HUDEP-2 (cell line): ENCODE measurements at regions not wholly inside any gene's neighbourhood (a gene's known extent, or its start where the extent isn't known, plus 50 kb on each side); places are given as distances from the start of the nearest gene placed in this dataset.
"Not testable (repeated sequence)": the region's sequence is repeated elsewhere in the genome, so short reads cannot be mapped to it uniquely, and the experiment has no call there.

ENCODE experiments used
- DNase-seq, 76 experiments: peaks; one replicate each; lab custom pipeline; 2025; ENCODE audit not compliant: unreplicated experiment in 76 of 76; lab: John Stamatoyannopoulos, UW

- no peak for DNase-seq
These were observed 170.3 kb upstream of the KCNG1 start for GRCh38 chr20:51193066-51193772.

GRCh38 chr20:51190783-51191180 lies 167.9 kb upstream of the KCNG1 start:
- DNase-seq = no peak

GRCh38 chr20:51189814-51190782 lies 167.2 kb upstream of the KCNG1 start:
- DNase-seq = no peak

- no peak for DNase-seq
These were observed 166.0 kb upstream of the KCNG1 start for GRCh38 chr20:51188941-51189340.

- no peak for DNase-seq
These were observed 164.4 kb upstream of the KCNG1 start for GRCh38 chr20:51187261-51187660.

- no peak for DNase-seq
These were observed 163.0 kb upstream of the KCNG1 start for GRCh38 chr20:51185861-51186260.

GRCh38 chr20:51185277-51185676 lies 162.4 kb upstream of the KCNG1 start:
- no peak for DNase-seq

GRCh38 chr20:51184289-51184688 lies 161.4 kb upstream of the KCNG1 start:
- DNase-seq = no peak

GRCh38 chr20:51183451-51183850 lies 160.5 kb upstream of the KCNG1 start:
- DNase-seq = no peak

- no peak for DNase-seq
These were observed 159.7 kb upstream of the KCNG1 start for GRCh38 chr20:51182571-51182970.

- DNase-seq = no peak
These were observed 155.2 kb upstream of the KCNG1 start for GRCh38 chr20:51178153-51178552.

GRCh38 chr20:51176876-51177275 lies 154.0 kb upstream of the KCNG1 start:
- peak in 2 of 76 experiments; percentile 0 to 13 for DNase-seq

- no peak for DNase-seq
These were observed 153.5 kb upstream of the KCNG1 start for GRCh38 chr20:51176446-51176845.

- no peak for DNase-seq
These were observed 152.8 kb upstream of the KCNG1 start for GRCh38 chr20:51175724-51176123.

GRCh38 chr20:51175156-51175555 lies 152.2 kb upstream of the KCNG1 start:
- no peak for DNase-seq

GRCh38 chr20:51174536-51174935 lies 151.6 kb upstream of the KCNG1 start:
- DNase-seq = no peak

- DNase-seq = no peak
These were observed 149.9 kb upstream of the KCNG1 start for GRCh38 chr20:51172558-51173428.

- no peak for DNase-seq
These were observed 148.2 kb upstream of the KCNG1 start for GRCh38 chr20:51171141-51171540.

GRCh38 chr20:51169813-51170212 lies 146.9 kb upstream of the KCNG1 start:
- no peak for DNase-seq

GRCh38 chr20:51167911-51168310 lies 145.0 kb upstream of the KCNG1 start:
- DNase-seq = not testable (repeated sequence)

GRCh38 chr20:51166489-51166888 lies 143.6 kb upstream of the KCNG1 start:
- DNase-seq = no peak
